ENCODE measurements at regions not wholly inside any gene's neighbourhood (a gene's known extent, or its start where the extent isn't known, plus 50 kb on each side); places are given as distances from the start of the nearest gene placed in this dataset.

DNA sequence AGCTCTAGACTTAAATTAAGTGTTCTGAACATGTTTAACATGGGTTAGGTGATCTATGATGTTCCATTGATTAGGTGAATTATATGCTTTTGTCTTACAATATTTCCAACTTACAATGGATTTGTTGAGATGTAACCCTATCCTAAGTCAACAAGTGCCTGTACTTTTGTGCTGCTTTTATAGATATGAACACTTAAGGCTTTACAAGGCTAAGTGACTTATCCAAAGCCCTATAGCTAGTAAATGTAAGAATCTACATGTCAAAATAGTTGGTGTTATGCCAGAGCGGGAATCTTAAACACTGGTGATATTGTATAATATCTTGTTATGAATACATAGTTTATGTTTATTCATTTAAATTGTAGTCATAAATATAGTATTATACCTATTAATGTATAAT lies 1629.1 kb upstream of the IGFBP7 start:
- no peak overlapping the region for H4K8ac ChIP-seq (replicated peaks; ENCODE audit: insufficient read length, low read depth, low read length)
- no peak overlapping the region for H2AFZ ChIP-seq (ENCODE audit: low read length)
- no peaks in the 10 kb centered on the region for H3K9me3 ChIP-seq (ENCODE audit: control insufficient read depth, low read depth, low read length)
- no peak overlapping the region for H3K27ac ChIP-seq (ENCODE audit: insufficient read length, low read depth, low read length)
- no peaks in the 10 kb centered on the region for H3K79me1 ChIP-seq (ENCODE audit: insufficient read depth, low read depth, low read length, poor library complexity, severe bottlenecking)
- TF ChIP-seq, protein P1, sequence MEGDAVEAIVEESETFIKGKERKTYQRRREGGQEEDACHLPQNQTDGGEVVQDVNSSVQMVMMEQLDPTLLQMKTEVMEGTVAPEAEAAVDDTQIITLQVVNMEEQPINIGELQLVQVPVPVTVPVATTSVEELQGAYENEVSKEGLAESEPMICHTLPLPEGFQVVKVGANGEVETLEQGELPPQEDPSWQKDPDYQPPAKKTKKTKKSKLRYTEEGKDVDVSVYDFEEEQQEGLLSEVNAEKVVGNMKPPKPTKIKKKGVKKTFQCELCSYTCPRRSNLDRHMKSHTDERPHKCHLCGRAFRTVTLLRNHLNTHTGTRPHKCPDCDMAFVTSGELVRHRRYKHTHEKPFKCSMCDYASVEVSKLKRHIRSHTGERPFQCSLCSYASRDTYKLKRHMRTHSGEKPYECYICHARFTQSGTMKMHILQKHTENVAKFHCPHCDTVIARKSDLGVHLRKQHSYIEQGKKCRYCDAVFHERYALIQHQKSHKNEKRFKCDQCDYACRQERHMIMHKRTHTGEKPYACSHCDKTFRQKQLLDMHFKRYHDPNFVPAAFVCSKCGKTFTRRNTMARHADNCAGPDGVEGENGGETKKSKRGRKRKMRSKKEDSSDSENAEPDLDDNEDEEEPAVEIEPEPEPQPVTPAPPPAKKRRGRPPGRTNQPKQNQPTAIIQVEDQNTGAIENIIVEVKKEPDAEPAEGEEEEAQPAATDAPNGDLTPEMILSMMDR (conservative IDR thresholded peaks at IDR 0.05): no peak
- no peak overlapping the region for H2BK12ac ChIP-seq (ENCODE audit: insufficient read length, low read depth, low read length)
- WGBS (ENCODE audit: extremely low coverage, insufficient read length, low lambda C conversion rate): no CpG with 5 or more reads among the region's 1 CpG
- no peaks in the 10 kb centered on the region for H3K79me2 ChIP-seq (ENCODE audit: insufficient read depth, low read length)
- H3K9ac ChIP-seq (ENCODE audit: extremely low read depth, insufficient read length, low read length): no peak overlapping the region
- Mint-ChIP-seq H3K9me3 (no peaks in the 10 kb centered on the region), H3K27ac (no peak overlapping the region), H3K4me1 (peaks cover 12% of the 10 kb centered on the region in 2 experiments), H3K4me3 (no peak overlapping the region), H3K27me3 (ENCODE audit: low read depth) (no peaks in the 10 kb centered on the region), H3K36me3 (ENCODE audit: insufficient read depth in 1 of 3, low read depth in 3 of 3) (peaks cover 0 to 5% (median 5%) of the 10 kb centered on the region in 3 experiments; a peak in 4 of 7 replicates)
- H3K4me2 ChIP-seq (ENCODE audit: insufficient read depth, insufficient read length, low read length): no peak overlapping the region
- DNase-seq: no peak
- no peak overlapping the region for H3K23ac ChIP-seq (ENCODE audit: insufficient read length, low read depth, low read length)
- H2BK20ac ChIP-seq (ENCODE audit: low read depth, low read length, poor library complexity, severe bottlenecking): no peak overlapping the region
- no peaks in the 10 kb centered on the region for H3K4me1 ChIP-seq (ENCODE audit: insufficient read depth, low read length)
- H2BK120ac ChIP-seq (ENCODE audit: low read depth, low read length, poor library complexity, severe bottlenecking): no peak overlapping the region
- no peak overlapping the region for H3K4ac ChIP-seq (ENCODE audit: low read depth, low read length)
- H4K5ac ChIP-seq (ENCODE audit: insufficient read length, low read depth, low read length): no peak overlapping the region
- H4K20me1 ChIP-seq (ENCODE audit: control insufficient read depth, insufficient read depth, insufficient read length): no peaks in the 10 kb centered on the region
- no peaks in the 10 kb centered on the region for H3K23me2 ChIP-seq (ENCODE audit: insufficient read length, low read depth, low read length, poor library complexity, severe bottlenecking)
- H2AK5ac ChIP-seq (ENCODE audit: insufficient read length, low read length): no peak overlapping the region
- H3K56ac ChIP-seq (ENCODE audit: insufficient read length, low read depth, low read length): no peak overlapping the region
- H3K14ac ChIP-seq (ENCODE audit: insufficient read depth, low read length): no peak overlapping the region
- no peaks in the 10 kb centered on the region for H3K27me3 ChIP-seq (ENCODE audit: insufficient read depth, low read length)
- H3T11ph ChIP-seq (ENCODE audit: low read length): no peak overlapping the region
- H3K18ac ChIP-seq (ENCODE audit: insufficient read length, low read depth, low read length): no peak overlapping the region
- no peak overlapping the region for H4K91ac ChIP-seq (ENCODE audit: insufficient read length, low read depth, low read length)
- no peak overlapping the region for H2BK5ac ChIP-seq (ENCODE audit: insufficient read length, low read length)
- H2BK15ac ChIP-seq (ENCODE audit: low read depth, low read length): no peak overlapping the region
